Ishikawa (cell line): ENCODE measurements at regions not wholly inside any gene's neighbourhood (a gene's known extent, or its start where the extent isn't known, plus 50 kb on each side); places are given as distances from the start of the nearest gene placed in this dataset.

Experiments used
- CEBPB ChIP-seq: IDR thresholded peaks from 2 replicates; pipeline ENCODE4 v1.6.1; 2012
- CREB1 ChIP-seq: IDR thresholded peaks from 2 replicates; pipeline ENCODE4 v1.6.1; 2012; ENCODE audit warnings: low read depth
- EGR1 ChIP-seq: IDR thresholded peaks from 2 replicates; pipeline ENCODE4 v1.6.1; 2012
- EP300 ChIP-seq: IDR thresholded peaks from 2 replicates; pipeline ENCODE4 v1.6.1; 2012; ENCODE audit warnings: borderline replicate concordance
- FOXM1 ChIP-seq: IDR thresholded peaks from 2 replicates; pipeline ENCODE4 v1.6.1; 2012; ENCODE audit warnings: low read depth, borderline replicate concordance
- NFIC ChIP-seq: IDR thresholded peaks from 2 replicates; pipeline ENCODE4 v1.6.1; 2012
- RAD21 ChIP-seq: IDR thresholded peaks from 2 replicates; pipeline ENCODE4 v1.6.1; 2012; ENCODE audit warnings: low read depth
- REST ChIP-seq: IDR thresholded peaks from 2 replicates; pipeline ENCODE4 v1.6.1; 2012; ENCODE audit warnings: low read depth, mild to moderate bottlenecking
- TAF1 ChIP-seq: IDR thresholded peaks from 2 replicates; pipeline ENCODE4 v1.6.1; 2012; ENCODE audit warnings: low read depth, mild to moderate bottlenecking
- TCF12 ChIP-seq: IDR thresholded peaks from 2 replicates; pipeline ENCODE4 v1.6.1; 2012; ENCODE audit warnings: low read depth
- TEAD4 ChIP-seq: IDR thresholded peaks from 2 replicates; pipeline ENCODE4 v1.6.1; 2012
- USF1 ChIP-seq: IDR thresholded peaks from 2 replicates; pipeline ENCODE4 v1.6.1; 2012
- YY1 ChIP-seq: IDR thresholded peaks from 2 replicates; pipeline ENCODE4 v1.6.1; 2012; ENCODE audit warnings: low read depth
- ZBTB7A ChIP-seq: IDR thresholded peaks from 2 replicates; pipeline ENCODE4 v1.6.1; 2012; ENCODE audit warnings: low read depth
- TF ChIP-seq, protein P1 (sequence below): IDR thresholded peaks from 2 replicates; pipeline ENCODE4 v1.6.1; 2012

DNA sequence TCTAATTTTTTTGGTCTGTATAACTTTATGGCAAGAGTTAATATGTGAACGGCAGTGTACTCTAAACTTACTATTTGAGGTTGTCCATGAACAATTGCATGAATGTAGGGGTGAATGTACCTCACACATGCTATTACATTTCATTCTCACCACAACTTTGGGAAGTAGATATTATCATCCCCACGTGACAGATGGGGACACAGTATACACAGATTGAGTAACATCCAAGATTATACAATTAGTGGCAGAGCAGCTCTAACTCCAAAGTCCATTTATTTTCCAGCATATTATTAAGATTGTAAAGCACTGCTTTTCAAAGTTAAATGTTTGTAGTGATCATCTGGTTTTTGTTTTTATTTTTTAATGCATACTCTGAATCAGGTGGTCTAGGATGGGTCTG is 622.1 kb upstream of the ZEB2 start:
- no peak for TF ChIP-seq FOXM1

DNA sequence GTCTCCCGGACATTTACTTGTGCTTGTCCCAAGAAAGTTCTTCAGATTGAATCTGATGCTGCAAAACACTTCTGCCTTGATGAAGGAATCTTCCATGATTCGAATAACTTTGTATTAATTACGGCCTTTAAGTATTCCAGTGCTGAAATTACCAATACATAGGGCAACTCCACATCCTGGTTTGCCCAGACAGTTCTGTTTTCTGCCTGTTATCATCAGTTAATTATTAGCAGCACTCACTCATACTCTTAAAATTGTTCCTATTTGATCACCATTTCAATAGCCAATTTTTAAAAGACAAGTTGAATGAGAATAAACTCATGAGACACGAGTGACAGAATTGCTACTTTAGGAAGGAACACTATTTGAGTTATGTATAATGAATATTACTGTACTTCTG is 620.7 kb upstream of the ZEB2 start:
- TF ChIP-seq RAD21, result no peak

- TF ChIP-seq TEAD4, result no peak
- no peak for TF ChIP-seq TAF1
- TF ChIP-seq RAD21, result no peak
- no peak for TF ChIP-seq FOXM1
- TF ChIP-seq REST, result no peak
- TF ChIP-seq EP300, result no peak
- no peak for TF ChIP-seq CREB1
- no peak for TF ChIP-seq NFIC
- TF ChIP-seq CEBPB, result no peak
- no peak for TF ChIP-seq YY1
- TF ChIP-seq USF1, result no peak
- TF ChIP-seq ZBTB7A, result no peak
- no peak for TF ChIP-seq TCF12
- TF ChIP-seq, protein P1, sequence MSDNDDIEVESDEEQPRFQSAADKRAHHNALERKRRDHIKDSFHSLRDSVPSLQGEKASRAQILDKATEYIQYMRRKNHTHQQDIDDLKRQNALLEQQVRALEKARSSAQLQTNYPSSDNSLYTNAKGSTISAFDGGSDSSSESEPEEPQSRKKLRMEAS, result no peak
- TF ChIP-seq EGR1, result no peak
Measured at GRCh38 chr2:145138626-145139025, 618.7 kb upstream of the ZEB2 start.

- TF ChIP-seq REST (no peak), TAF1 (no peak), CEBPB (no peak)
Measured at GRCh38 chr2:145137901-145138300, 618.0 kb upstream of the ZEB2 start.

DNA sequence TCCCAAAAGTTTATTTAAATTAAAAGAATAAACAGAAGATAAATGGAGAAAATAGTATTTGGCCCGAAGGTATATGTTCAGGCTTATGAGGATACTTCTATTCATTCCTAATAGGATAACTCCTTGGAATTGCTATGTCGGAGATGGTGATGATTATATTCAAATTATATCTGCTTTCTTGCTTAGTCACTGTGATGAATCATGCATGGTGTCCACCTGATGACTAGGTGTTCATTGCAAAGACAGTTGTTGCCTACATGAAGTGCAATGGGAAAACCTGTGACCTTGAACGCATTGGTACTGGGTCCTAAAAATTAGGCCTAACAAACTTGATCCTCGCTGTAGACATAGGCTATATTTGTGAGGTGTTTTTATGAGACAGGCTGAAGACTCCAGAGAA is 617.3 kb upstream of the ZEB2 start:
- no peak for TF ChIP-seq FOXM1
- no peak for TF ChIP-seq USF1
- no peak for TF ChIP-seq CREB1
- TF ChIP-seq YY1, result no peak
- TF ChIP-seq REST, result no peak
- TF ChIP-seq EP300, result no peak
- TF ChIP-seq, protein P1, result no peak
- no peak for TF ChIP-seq TAF1
- no peak for TF ChIP-seq ZBTB7A
- TF ChIP-seq NFIC, result no peak
- no peak for TF ChIP-seq RAD21
- no peak for TF ChIP-seq CEBPB
- no peak for TF ChIP-seq TEAD4
- no peak for TF ChIP-seq TCF12
- no peak for TF ChIP-seq EGR1

DNA sequence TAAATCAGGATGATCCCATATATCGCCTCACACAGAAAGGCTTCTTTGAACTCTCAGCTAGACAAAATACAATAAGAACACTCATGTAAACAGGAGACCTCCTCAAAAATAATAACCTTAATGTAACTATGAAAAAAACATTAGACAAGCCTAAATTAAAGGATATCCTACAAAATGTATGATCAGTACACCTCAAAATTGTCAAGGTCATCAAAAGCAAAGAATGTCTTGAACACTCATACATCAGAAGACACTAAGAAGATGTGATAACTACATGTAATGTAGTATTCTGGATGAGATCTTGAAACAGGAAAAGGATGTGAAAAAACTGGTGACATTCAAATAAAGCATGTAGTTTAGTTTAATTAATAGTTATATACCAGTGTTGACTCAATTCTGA is 616.8 kb upstream of the ZEB2 start:
- TF ChIP-seq ZBTB7A, result no peak
- no peak for TF ChIP-seq REST
- no peak for TF ChIP-seq EGR1
- TF ChIP-seq USF1, result no peak
- no peak for TF ChIP-seq EP300
- TF ChIP-seq TCF12, result no peak
- TF ChIP-seq NFIC, result no peak
